ENCODE measurements at regions not wholly inside any gene's neighbourhood (a gene's known extent, or its start where the extent isn't known, plus 50 kb on each side); places are given as distances from the start of the nearest gene placed in this dataset.

- TF ChIP-seq POLR2AphosphoS5 (IDR thresholded peaks at IDR 0.05; ENCODE audit: low read depth, low read length) (no peak), REST (IDR thresholded peaks at IDR 0.05; ENCODE audit: insufficient read depth in 1 of 2, low read depth in 2 of 2, low read length in 2 of 2) (no peak), TAF1 (IDR thresholded peaks at IDR 0.05; ENCODE audit: borderline replicate concordance, insufficient read depth, low read length) (no peak), SIN3A (IDR thresholded peaks at IDR 0.05; ENCODE audit: borderline replicate concordance, insufficient read depth, low read length) (no peak), FOXP2 (optimal IDR thresholded peaks at IDR 0.05; ENCODE audit: borderline replicate concordance, extremely low read depth, extremely low read length, insufficient read depth) (no peak)
Measured at GRCh38 chr5:159824188-159825161, 91.8 kb upstream of the ADRA1B start.

GRCh38 chr5:159825551-159826051, 90.7 kb upstream of the ADRA1B start:
- TF ChIP-seq SIN3A (IDR thresholded peaks at IDR 0.05; ENCODE audit: borderline replicate concordance, insufficient read depth, low read length) (no peak), POLR2AphosphoS5 (IDR thresholded peaks at IDR 0.05; ENCODE audit: low read depth, low read length) (no peak), TAF1 (IDR thresholded peaks at IDR 0.05; ENCODE audit: borderline replicate concordance, insufficient read depth, low read length) (no peak), FOXP2 (optimal IDR thresholded peaks at IDR 0.05; ENCODE audit: borderline replicate concordance, extremely low read depth, extremely low read length, insufficient read depth) (no peak), REST (IDR thresholded peaks at IDR 0.05; ENCODE audit: insufficient read depth in 1 of 2, low read depth in 2 of 2, low read length in 2 of 2) (no peak)

- TF ChIP-seq SIN3A (IDR thresholded peaks at IDR 0.05; ENCODE audit: borderline replicate concordance, insufficient read depth, low read length) = no peak
- TF ChIP-seq FOXP2 (optimal IDR thresholded peaks at IDR 0.05; ENCODE audit: borderline replicate concordance, extremely low read depth, extremely low read length, insufficient read depth) = no peak
- no peak for TF ChIP-seq TAF1 (IDR thresholded peaks at IDR 0.05; ENCODE audit: borderline replicate concordance, insufficient read depth, low read length)
- TF ChIP-seq POLR2AphosphoS5 (IDR thresholded peaks at IDR 0.05; ENCODE audit: low read depth, low read length) = no peak
- no peak for TF ChIP-seq REST (IDR thresholded peaks at IDR 0.05; ENCODE audit: insufficient read depth in 1 of 2, low read depth in 2 of 2, low read length in 2 of 2)
Measured at GRCh38 chr5:159826351-159827214, 89.7 kb upstream of the ADRA1B start.

GRCh38 chr5:159827861-159828260, 88.4 kb upstream of the ADRA1B start:
- no peak for TF ChIP-seq REST (IDR thresholded peaks at IDR 0.05; ENCODE audit: insufficient read depth in 1 of 2, low read depth in 2 of 2, low read length in 2 of 2)
- TF ChIP-seq FOXP2 (optimal IDR thresholded peaks at IDR 0.05; ENCODE audit: borderline replicate concordance, extremely low read depth, extremely low read length, insufficient read depth) = no peak
- TF ChIP-seq POLR2AphosphoS5 (IDR thresholded peaks at IDR 0.05; ENCODE audit: low read depth, low read length) = no peak
- no peak for TF ChIP-seq TAF1 (IDR thresholded peaks at IDR 0.05; ENCODE audit: borderline replicate concordance, insufficient read depth, low read length)
- no peak for TF ChIP-seq SIN3A (IDR thresholded peaks at IDR 0.05; ENCODE audit: borderline replicate concordance, insufficient read depth, low read length)
